HK-2 (cell line): ENCODE measurements at regions not wholly inside any gene's neighbourhood (a gene's known extent, or its start where the extent isn't known, plus 50 kb on each side); places are given as distances from the start of the nearest gene placed in this dataset.

ENCODE experiments used
- DNase-seq: peaks from one replicate; pipeline ENCODE4 v3.0.0-alpha.2; 2018; ENCODE audit not compliant: unreplicated experiment

GRCh38 chr11:91866642-91867041 lies 358.0 kb upstream of the FAT3 start:
- DNase-seq, result no peak

GRCh38 chr11:91860661-91861060 lies 364.0 kb upstream of the FAT3 start:
- peak; percentile 54 for DNase-seq

DNA sequence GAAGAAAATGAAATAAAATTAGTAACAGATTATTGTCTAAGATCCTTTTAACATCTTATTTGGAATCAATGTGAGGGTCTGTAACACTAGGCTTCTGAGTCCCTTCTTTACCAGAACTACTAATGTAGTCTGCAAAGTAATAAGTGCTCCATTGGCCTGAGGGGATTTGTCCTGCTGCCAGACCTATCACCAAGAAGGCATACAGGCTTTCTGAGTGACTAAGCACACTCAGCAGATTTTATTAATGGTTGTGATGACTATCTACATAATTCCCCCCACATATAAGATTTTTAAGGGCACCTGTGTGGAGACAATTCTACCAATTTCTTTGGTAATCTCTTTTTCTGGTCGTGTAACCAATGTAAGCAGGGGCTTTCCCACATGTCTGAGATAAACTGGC lies 365.0 kb upstream of the FAT3 start:
- DNase-seq, result no peak

- DNase-seq, result no peak
Measured at GRCh38 chr11:91857179-91857578, 367.4 kb upstream of the FAT3 start.

- DNase-seq, result no peak
Measured at GRCh38 chr11:91854780-91855179, 369.8 kb upstream of the FAT3 start.

DNA sequence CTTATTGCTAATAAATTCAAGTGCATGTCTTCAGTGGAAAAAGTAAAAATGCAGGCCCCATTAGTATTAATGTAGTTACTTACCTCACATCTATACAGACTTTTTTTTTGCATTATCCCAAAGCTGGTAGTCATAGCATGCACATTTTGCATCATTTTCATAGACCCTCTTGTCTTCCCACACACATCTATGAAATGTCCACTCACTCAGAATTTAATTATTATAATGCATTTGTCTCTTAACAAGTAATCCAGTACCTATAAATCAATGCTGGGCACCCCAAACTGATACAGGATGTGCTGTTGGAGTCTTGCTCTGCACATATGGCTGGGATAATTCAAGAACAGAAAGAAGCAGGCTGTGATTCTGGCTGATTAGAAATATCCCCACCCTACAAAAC lies 370.4 kb upstream of the FAT3 start:
- DNase-seq, result no peak

GRCh38 chr11:91851908-91852307 lies 372.7 kb upstream of the FAT3 start:
- DNase-seq, result no peak

- DNase-seq, result no peak
Measured at GRCh38 chr11:91850533-91851275, 373.9 kb upstream of the FAT3 start.

GRCh38 chr11:91850021-91850420 lies 374.6 kb upstream of the FAT3 start:
- DNase-seq, result no peak

GRCh38 chr11:91846649-91847048 lies 378.0 kb upstream of the FAT3 start:
- DNase-seq, result no peak

- DNase-seq, result no peak
Measured at GRCh38 chr11:91846002-91846401, 378.6 kb upstream of the FAT3 start.

- no peak for DNase-seq
Measured at GRCh38 chr11:91840640-91841240, 383.9 kb upstream of the FAT3 start.

DNA sequence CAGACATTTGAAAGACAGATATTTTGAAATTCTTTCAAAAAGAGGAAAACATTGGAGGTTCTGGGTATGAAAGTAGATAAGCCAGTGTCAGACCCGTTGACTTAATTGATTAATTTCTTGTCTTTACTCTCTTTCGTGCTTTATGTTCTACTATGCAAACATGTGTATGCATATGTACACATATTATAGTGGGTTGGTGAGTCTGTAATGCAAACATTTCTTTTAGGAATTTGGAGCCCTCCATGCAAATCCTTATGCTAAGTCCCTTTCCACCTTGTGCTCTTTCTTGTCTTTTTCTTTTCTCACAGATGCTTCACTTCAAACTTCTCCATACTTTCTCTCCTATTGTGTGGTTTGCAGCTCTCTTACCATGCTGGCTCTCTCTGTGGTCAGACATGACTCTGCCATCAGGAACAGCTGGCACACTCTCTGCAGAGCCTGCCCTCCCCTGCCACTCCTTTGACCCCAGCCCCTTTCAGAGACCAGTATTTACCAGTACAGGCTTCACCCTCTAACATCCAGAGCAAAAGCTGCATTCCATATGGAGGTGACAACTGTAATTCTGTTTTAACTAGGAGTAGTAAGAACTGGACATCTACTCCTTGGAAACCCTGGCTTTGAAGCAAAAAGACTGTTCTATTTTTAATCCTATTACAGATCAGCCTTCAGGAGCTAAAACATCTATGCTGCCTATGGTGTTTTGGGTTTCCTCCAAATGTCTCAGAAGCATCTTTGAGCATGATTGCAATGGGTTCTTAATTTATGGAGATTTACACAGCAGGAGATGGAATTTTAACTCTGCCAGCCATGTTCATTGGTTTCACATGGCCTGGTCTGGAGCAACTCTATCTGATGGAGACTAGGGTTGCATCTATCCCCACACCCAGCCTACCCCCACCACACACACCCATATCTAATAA lies 386.9 kb upstream of the FAT3 start:
- no peak for DNase-seq

DNA sequence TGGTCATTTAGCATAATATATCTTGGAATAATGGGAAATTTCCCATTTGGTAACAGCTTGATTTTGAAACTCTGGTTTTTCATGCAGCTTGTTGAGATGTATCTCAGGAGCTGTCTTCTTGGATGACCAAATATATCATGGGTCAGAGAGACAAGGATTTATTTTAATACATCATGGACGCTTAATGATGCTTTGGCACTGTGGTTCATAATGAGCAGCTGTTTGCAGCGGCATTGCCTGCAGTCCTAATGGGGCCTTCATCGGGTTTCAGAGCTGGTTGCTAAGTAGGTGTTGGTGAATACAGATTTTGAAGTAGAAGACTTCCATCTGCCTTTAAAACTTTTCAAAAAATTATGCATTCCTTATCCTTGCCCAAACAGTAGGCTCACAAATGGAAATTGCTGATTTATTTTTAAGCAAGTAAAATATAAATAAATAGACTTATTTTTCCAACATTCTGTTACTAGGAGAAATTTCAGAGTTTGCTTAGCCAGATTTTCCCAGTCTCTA lies 389.5 kb upstream of the FAT3 start:
- DNase-seq, result no peak

DNA sequence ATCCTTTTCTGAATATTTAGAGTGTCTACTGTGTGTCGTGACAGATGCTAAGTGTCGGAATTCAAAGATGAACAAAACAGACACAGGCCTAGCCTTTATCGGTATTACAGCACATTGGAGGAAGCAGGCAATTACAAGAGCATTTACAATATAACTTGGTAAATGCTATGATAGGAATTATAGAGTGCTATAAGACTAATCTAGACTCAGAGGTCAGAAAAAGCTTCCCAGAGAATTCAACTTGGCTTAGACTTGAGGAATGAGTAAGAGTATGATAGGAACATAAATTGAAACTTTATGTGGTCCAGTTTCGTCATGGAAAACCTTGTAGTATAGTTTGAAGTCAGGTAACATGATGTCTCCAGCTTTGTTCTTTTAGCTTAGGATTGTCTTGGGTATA lies 395.7 kb upstream of the FAT3 start:
- no peak for DNase-seq

DNA sequence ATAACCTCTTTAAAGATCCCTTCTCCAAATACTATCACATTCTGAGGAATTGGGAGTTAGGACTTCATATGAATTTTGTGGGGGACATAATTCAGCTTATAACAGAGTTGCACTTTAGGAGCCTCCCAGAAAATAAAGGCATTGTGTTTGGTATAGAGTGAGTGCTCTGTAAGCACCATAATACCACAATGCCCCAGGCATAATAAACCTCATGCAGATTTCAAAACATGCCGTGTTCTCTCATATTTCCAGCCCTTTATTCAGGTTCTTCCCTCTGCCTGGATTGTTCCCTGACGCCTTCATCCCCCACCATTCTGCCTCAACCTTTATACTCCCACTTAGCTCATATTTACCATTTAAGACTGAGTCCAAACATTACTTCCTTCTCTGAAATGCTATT lies 398.8 kb upstream of the FAT3 start:
- DNase-seq, result no peak

DNA sequence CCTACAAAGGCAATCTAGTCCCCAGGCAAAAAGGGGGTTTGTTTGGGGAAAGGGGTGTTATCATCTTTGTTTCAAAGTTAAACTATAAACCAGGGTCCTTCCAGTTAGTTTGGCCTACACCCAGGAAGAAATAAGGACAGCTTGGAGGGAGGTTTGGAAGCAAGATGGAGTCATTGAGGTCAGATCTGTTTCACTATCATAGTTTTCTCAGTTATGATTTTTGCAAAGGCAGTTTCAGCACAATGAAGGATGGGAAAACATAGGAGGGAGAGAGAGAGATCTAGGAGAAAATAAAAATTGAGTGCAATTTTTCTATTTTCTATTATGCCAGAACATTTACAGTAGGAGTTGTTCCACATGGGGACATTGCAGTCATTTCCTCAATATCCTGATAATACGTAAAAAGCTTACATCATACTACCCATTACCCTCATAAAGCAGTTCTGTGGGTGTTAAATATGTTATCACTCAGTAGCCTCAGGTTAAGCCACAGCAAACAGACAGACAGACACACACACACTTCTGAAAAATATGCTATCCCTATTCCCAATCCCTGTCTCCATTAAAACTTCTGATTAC lies 401.3 kb upstream of the FAT3 start:
- no peak for DNase-seq

GRCh38 chr11:91822805-91823204 lies 401.8 kb upstream of the FAT3 start:
- no peak for DNase-seq

- no peak for DNase-seq
Measured at GRCh38 chr11:91820709-91821108, 403.9 kb upstream of the FAT3 start.

DNA sequence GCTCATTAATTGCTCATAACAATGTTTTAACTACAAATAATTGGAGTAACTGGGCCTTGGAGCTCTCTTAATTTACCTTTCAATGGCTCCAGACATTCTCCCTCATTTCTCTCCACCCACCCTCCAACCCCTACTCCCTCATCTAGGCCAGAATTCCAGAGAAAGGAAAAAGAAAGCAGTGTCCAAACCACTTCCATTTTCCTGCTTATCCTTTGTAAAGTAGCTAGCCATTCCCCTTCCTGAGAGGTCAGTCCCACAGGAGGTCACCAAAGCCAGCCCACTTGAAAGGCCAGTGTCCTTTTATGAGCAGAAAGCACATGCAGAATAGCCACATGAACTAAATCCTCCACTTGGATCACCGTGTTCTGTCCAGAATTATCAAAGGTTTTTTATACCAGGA lies 404.8 kb upstream of the FAT3 start:
- no peak for DNase-seq

GRCh38 chr11:91819195-91819594 lies 405.4 kb upstream of the FAT3 start:
- DNase-seq, result no peak

DNA sequence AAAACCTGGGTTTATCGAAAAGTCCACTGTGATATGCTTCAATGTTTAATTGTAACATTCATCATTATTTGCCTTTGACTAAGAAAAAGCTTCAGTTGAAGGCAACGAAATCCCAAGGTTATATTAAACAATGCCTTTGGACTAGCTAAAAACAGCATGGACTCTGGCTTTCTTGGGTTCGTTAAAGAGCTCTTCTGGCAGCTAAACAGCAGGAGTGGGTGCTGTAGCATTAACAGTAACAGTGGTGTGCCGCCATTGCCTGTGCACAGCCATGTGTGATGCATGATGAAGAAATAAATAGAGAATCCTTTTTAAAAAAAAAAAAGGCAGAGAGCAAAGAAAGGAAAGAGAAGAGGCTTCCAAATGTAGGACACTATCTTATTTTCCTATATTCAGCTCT lies 406.6 kb upstream of the FAT3 start:
- no peak for DNase-seq
